ENCODE measurements at regions not wholly inside any gene's neighbourhood (a gene's known extent, or its start where the extent isn't known, plus 50 kb on each side); places are given as distances from the start of the nearest gene placed in this dataset.

DNA sequence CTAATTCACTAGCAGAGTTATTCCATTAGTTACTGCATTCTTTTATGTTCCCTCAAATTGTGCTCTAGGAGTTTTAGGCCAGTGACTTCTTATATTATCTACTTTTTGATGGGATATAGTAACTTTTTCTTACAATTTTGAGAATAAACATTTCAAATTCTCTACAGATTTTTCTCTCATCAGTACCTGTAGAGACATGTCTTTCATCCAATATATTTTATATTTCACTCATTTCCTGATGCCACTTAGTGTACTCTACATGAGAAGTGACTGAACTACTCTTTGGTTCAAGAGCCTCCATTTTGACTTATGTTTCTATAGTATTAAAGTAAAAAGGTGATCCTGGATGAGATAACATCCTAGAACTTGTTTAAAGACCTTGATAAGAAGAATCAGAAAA is 108.5 kb downstream of the ELOVL4 start:
- no peak overlapping the region for H3K27ac ChIP-seq (ENCODE audit: poor library complexity, severe bottlenecking)
- ATAC-seq (ENCODE audit: low read depth) (no peak), DNase-seq (ENCODE audit: low spot score) (no peak)
- TF ChIP-seq, protein P1, sequence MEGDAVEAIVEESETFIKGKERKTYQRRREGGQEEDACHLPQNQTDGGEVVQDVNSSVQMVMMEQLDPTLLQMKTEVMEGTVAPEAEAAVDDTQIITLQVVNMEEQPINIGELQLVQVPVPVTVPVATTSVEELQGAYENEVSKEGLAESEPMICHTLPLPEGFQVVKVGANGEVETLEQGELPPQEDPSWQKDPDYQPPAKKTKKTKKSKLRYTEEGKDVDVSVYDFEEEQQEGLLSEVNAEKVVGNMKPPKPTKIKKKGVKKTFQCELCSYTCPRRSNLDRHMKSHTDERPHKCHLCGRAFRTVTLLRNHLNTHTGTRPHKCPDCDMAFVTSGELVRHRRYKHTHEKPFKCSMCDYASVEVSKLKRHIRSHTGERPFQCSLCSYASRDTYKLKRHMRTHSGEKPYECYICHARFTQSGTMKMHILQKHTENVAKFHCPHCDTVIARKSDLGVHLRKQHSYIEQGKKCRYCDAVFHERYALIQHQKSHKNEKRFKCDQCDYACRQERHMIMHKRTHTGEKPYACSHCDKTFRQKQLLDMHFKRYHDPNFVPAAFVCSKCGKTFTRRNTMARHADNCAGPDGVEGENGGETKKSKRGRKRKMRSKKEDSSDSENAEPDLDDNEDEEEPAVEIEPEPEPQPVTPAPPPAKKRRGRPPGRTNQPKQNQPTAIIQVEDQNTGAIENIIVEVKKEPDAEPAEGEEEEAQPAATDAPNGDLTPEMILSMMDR (IDR thresholded peaks at IDR 0.05; ENCODE audit: poor library complexity, severe bottlenecking): no peak
- H3K4me1 ChIP-seq (ENCODE audit: insufficient read depth, poor library complexity, severe bottlenecking): no peaks in the 10 kb centered on the region
- peaks cover 4% of the 10 kb centered on the region for H3K9me3 ChIP-seq (ENCODE audit: severe bottlenecking)
- H3K4me3 ChIP-seq (ENCODE audit: severe bottlenecking): no peak overlapping the region
- no peaks in the 10 kb centered on the region for H3K36me3 ChIP-seq (ENCODE audit: low read depth)
- H3K27me3 ChIP-seq (ENCODE audit: insufficient read depth, poor library complexity, severe bottlenecking): no peaks in the 10 kb centered on the region

DNA sequence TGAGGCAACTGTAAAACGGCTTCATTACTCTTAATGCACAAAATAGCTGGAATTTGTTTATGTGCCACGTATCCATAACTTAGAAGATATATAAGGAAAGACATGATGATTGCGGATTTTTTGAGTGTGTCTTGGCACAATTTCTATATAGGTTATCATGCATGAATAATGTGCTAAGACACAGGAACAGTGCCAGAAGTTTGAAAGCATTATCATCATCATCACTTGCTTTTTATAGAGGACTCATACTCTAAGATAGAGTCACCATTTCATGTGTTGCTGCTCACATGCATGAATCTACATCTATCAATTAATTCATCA is 113.4 kb downstream of the ELOVL4 start:
- TF ChIP-seq, protein P1 (IDR thresholded peaks at IDR 0.05; ENCODE audit: poor library complexity, severe bottlenecking): no peak
- H3K27ac ChIP-seq (ENCODE audit: poor library complexity, severe bottlenecking): no peak overlapping the region
- no peaks in the 10 kb centered on the region for H3K27me3 ChIP-seq (ENCODE audit: insufficient read depth, poor library complexity, severe bottlenecking)
- no peaks in the 10 kb centered on the region for H3K36me3 ChIP-seq (ENCODE audit: low read depth)
- no peak for ATAC-seq (ENCODE audit: low read depth)
- no peak overlapping the region for H3K4me3 ChIP-seq (ENCODE audit: severe bottlenecking)
- H3K4me1 ChIP-seq (ENCODE audit: insufficient read depth, poor library complexity, severe bottlenecking): no peaks in the 10 kb centered on the region
- peaks cover 3% of the 10 kb centered on the region for H3K9me3 ChIP-seq (ENCODE audit: severe bottlenecking)
- no peak for DNase-seq (ENCODE audit: low spot score)

DNA sequence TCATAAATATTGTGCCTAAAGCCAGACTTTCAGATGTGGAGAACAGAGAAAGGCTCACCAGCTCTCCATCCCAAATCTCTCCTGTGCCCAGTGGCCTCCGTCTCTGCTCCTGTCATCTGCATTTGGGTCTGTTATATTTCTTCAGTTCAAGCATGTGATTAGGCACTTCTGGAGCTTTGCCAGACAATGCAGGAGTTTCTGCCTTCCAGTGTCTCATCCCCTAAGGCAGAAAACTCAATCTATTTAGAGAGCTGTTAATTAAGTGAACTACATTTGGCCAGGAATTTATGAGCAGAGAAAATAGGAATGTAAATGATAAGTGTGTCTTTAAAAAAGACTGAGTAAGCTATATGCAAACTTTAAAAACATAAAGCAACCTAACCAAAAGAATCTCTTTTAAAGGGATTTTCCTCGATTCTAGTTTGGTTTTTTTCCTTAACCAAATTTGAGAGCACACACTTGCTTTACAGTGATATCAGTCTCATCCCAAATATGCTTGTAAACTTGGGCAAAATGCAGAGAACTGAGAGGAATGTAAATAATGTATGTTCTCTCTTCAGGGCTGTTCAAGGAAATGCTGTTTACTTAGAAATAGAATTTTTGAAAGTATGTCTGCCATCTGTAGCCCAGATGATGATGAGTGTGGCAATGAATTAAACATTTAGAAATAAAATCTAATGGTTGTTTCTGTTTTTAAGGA is 113.9 kb downstream of the ELOVL4 start:
- H3K27me3 ChIP-seq (ENCODE audit: insufficient read depth, poor library complexity, severe bottlenecking): no peaks in the 10 kb centered on the region
- no peaks in the 10 kb centered on the region for H3K36me3 ChIP-seq (ENCODE audit: low read depth)
- TF ChIP-seq, protein P1 (IDR thresholded peaks at IDR 0.05; ENCODE audit: poor library complexity, severe bottlenecking): no peak
- ATAC-seq (ENCODE audit: low read depth): no peak
- H3K27ac ChIP-seq (ENCODE audit: poor library complexity, severe bottlenecking): no peak overlapping the region
- DNase-seq (ENCODE audit: low spot score): no peak
- no peaks in the 10 kb centered on the region for H3K4me1 ChIP-seq (ENCODE audit: insufficient read depth, poor library complexity, severe bottlenecking)
- H3K4me3 ChIP-seq (ENCODE audit: severe bottlenecking): no peak overlapping the region
- no peaks in the 10 kb centered on the region for H3K9me3 ChIP-seq (ENCODE audit: severe bottlenecking)

DNA sequence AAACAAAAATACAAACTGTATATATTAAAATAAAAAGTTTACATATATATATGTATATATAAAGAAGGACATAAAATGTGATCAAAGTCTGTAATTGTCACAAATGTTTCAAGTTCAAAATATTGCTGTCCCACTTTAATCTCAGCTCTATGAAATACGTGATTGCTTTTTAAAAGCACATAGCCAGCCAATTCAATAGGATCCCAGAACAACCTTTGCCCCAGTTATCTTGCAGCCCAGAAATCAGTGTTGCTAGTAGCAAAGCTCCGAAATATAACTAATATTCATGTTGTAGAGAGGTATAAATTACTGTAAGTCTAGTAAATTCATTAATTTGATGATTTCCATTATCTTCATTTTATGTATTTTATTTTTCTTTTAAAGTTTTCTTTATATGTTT is 114.6 kb downstream of the ELOVL4 start:
- no peak overlapping the region for H3K27ac ChIP-seq (ENCODE audit: poor library complexity, severe bottlenecking)
- TF ChIP-seq, protein P1 (IDR thresholded peaks at IDR 0.05; ENCODE audit: poor library complexity, severe bottlenecking): no peak
- ATAC-seq (ENCODE audit: low read depth) (no peak), DNase-seq (ENCODE audit: low spot score) (no peak)
- no peaks in the 10 kb centered on the region for H3K4me1 ChIP-seq (ENCODE audit: insufficient read depth, poor library complexity, severe bottlenecking)
- no peak overlapping the region for H3K4me3 ChIP-seq (ENCODE audit: severe bottlenecking)
- no peaks in the 10 kb centered on the region for H3K9me3 ChIP-seq (ENCODE audit: severe bottlenecking)
- no peaks in the 10 kb centered on the region for H3K36me3 ChIP-seq (ENCODE audit: low read depth)
- no peaks in the 10 kb centered on the region for H3K27me3 ChIP-seq (ENCODE audit: insufficient read depth, poor library complexity, severe bottlenecking)

DNA sequence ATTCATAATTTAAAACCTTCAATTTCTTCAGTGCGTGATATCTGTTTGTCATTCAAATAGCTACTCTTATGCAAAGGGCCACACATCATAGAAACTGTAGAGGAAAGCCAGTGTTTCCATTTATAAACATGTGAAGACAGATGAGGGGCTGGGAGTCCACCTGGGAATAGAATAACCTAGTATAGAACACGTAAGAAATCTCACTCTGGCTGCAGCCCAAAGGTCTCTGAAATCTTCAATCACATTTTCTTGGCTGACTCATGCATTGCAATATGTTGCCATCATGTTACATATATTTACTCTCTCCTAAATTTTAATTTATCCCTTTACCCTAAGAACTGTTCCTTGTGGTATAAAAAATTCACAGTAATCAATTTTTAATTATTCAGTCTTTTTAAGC is 123.2 kb downstream of the ELOVL4 start:
- no peak for DNase-seq (ENCODE audit: low spot score)
- TF ChIP-seq, protein P1 (IDR thresholded peaks at IDR 0.05; ENCODE audit: poor library complexity, severe bottlenecking): no peak

More for the DNA sequence above, 123.2 kb downstream of the ELOVL4 start:
- Histone ChIP-seq H3K36me3 (ENCODE audit: low read depth) (no peaks in the 10 kb centered on the region), H3K27me3 (ENCODE audit: insufficient read depth, poor library complexity, severe bottlenecking) (peaks cover 8% of the 10 kb centered on the region), H3K4me3 (ENCODE audit: severe bottlenecking) (no peak overlapping the region), H3K4me1 (ENCODE audit: insufficient read depth, poor library complexity, severe bottlenecking) (no peaks in the 10 kb centered on the region), H3K27ac (ENCODE audit: poor library complexity, severe bottlenecking) (no peak overlapping the region), H3K9me3 (ENCODE audit: severe bottlenecking) (no peaks in the 10 kb centered on the region)
- peak; percentile 45; the same call in 1 of the 3 replicates for ATAC-seq (ENCODE audit: low read depth)
